ENCODE measurements at regions not wholly inside any gene's neighbourhood (a gene's known extent, or its start where the extent isn't known, plus 50 kb on each side); places are given as distances from the start of the nearest gene placed in this dataset.

DNA sequence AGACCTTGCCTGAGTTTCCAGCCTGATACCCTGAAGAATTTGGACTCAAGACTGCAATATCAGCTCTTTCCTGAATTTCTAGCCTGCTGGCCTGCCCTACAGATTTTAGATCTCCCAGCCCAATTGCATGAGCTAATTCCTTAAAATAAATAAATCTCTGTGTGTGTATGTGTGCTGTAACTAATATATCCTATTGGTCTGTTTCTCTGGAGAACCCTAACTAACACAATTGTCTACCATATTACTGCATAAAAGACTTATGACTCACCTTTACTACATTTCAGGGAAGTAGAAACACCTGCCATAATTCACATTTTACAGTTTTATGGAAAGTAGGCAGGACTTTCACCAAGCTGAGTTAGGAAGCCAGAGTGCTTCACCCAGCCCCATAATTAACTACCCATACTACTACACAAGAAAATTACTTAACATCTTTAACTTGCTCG, 90.7 kb upstream of the BEND6 start:
- Histone ChIP-seq H3K4me3 (ENCODE audit: low read length) (no peak overlapping the region), H3K4me1 (ENCODE audit: control insufficient read depth, low read depth, low read length) (no peaks in the 10 kb centered on the region), H3K4me2 (ENCODE audit: low read length) (no peak overlapping the region), H2BK120ac (ENCODE audit: low read depth, low read length) (no peak overlapping the region), H2AK5ac (ENCODE audit: low read length) (no peak overlapping the region), H4K5ac (ENCODE audit: low read length) (no peak overlapping the region), H3K4ac (ENCODE audit: low read depth, low read length) (no peak overlapping the region), H3K27ac (ENCODE audit: low read depth, low read length) (no peak overlapping the region), H4K8ac (ENCODE audit: low read depth, low read length) (no peak overlapping the region), H3K36me3 (ENCODE audit: control insufficient read depth, insufficient read depth, low read length) (no peaks in the 10 kb centered on the region), H3K18ac (ENCODE audit: low read length) (no peak overlapping the region), H3K79me2 (ENCODE audit: control insufficient read depth, insufficient read depth, low read length) (no peaks in the 10 kb centered on the region), H2BK15ac (replicated peaks; ENCODE audit: low read depth) (no peak overlapping the region), H3K79me1 (ENCODE audit: low read length) (no peaks in the 10 kb centered on the region), H3K56ac (ENCODE audit: low read length) (no peak overlapping the region), H2BK5ac (ENCODE audit: low read length) (no peak overlapping the region), H3K23ac (ENCODE audit: low read length) (no peak overlapping the region), H3K27me3 (ENCODE audit: insufficient read depth, low read length, poor library complexity) (no peaks in the 10 kb centered on the region), H3K9ac (ENCODE audit: low read length) (no peak overlapping the region)
- 100% methylated on average over 1 of the region's 1 CpG for WGBS (ENCODE audit: extremely low coverage, insufficient coverage, low lambda C conversion rate)
- DNase-seq: no peak

DNA sequence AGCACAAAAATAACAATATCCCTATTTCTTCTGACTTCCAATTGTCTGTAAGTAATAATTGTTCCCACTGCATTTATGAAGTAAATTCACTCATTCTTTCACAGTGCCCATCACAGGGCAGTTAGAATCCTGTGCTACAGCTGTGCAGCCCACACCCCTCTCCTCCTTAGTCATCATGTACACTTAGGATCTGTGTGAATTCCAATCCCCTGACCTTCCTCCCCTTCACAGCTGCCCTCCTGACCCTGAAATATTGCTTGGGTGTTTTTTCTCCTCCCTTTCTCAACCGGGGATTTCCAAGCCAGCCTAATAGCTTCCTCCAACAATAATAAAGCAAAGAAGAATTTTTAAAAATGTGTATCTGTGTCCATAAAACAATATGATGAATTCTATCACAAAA, 91.5 kb upstream of the BEND6 start:
- H4K5ac ChIP-seq (ENCODE audit: low read length): no peak overlapping the region
- no peak for DNase-seq
- no peaks in the 10 kb centered on the region for H3K4me1 ChIP-seq (ENCODE audit: control insufficient read depth, low read depth, low read length)
- H2BK5ac ChIP-seq (ENCODE audit: low read length): no peak overlapping the region
- H3K27me3 ChIP-seq (ENCODE audit: insufficient read depth, low read length, poor library complexity): no peaks in the 10 kb centered on the region
- H3K4me2 ChIP-seq (ENCODE audit: low read length): no peak overlapping the region
- no peak overlapping the region for H3K56ac ChIP-seq (ENCODE audit: low read length)
- no peak overlapping the region for H3K9ac ChIP-seq (ENCODE audit: low read length)
- H3K4me3 ChIP-seq (ENCODE audit: low read length): no peak overlapping the region
- H2AK5ac ChIP-seq (ENCODE audit: low read length): no peak overlapping the region
- H3K23ac ChIP-seq (ENCODE audit: low read length): no peak overlapping the region
- no peaks in the 10 kb centered on the region for H3K79me2 ChIP-seq (ENCODE audit: control insufficient read depth, insufficient read depth, low read length)
- no peaks in the 10 kb centered on the region for H3K36me3 ChIP-seq (ENCODE audit: control insufficient read depth, insufficient read depth, low read length)
- no peak overlapping the region for H2BK15ac ChIP-seq (replicated peaks; ENCODE audit: low read depth)
- H3K27ac ChIP-seq (ENCODE audit: low read depth, low read length): no peak overlapping the region
- no peak overlapping the region for H3K4ac ChIP-seq (ENCODE audit: low read depth, low read length)
- no peak overlapping the region for H2BK120ac ChIP-seq (ENCODE audit: low read depth, low read length)
- WGBS (ENCODE audit: extremely low coverage, insufficient coverage, low lambda C conversion rate): no CpG with 5 or more reads among the region's 1 CpG
- no peaks in the 10 kb centered on the region for H3K79me1 ChIP-seq (ENCODE audit: low read length)
- H4K8ac ChIP-seq (ENCODE audit: low read depth, low read length): no peak overlapping the region
- no peak overlapping the region for H3K18ac ChIP-seq (ENCODE audit: low read length)

DNA sequence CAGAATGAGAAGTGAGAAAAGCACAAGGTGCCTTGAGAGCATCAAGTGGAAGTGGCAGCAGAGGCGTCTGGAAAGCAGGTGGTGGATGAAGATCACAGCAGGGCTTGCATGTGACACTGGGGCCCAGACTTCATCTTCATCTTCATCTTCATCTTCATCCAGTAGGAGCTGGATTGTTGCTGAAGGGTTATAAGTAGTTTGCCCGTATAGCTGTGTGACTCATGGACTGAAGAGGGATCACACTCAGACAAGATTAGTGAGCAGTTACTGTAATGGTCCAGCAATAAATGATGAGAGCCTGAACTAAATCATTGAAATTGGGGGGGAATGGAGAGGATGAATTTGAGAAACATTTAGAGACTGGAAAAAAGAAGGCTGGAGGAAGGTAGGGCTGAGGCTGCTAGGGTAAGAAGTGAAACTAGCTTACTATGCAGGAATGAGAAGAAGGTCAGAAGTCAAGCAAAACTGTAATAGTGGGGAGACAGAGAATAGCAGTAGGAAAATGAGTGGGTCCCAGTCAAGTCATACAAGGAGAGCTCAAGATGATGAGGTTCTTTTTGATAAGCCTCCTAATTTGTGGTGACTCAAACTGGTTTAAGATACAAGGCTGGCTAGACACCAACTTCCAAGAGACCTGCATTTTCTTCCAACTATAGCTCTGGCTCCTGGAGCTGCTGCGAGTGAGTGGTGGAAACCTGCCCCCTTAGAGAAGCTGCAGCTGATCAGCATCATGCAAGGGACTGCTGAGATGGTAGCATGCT, 92.3 kb upstream of the BEND6 start:
- Histone ChIP-seq H3K4me2 (ENCODE audit: low read length) (no peak overlapping the region), H3K56ac (ENCODE audit: low read length) (no peak overlapping the region), H3K9ac (ENCODE audit: low read length) (no peak overlapping the region), H4K8ac (ENCODE audit: low read depth, low read length) (no peak overlapping the region), H3K18ac (ENCODE audit: low read length) (no peak overlapping the region), H3K4ac (ENCODE audit: low read depth, low read length) (no peak overlapping the region), H3K4me3 (ENCODE audit: low read length) (no peak overlapping the region), H3K4me1 (ENCODE audit: control insufficient read depth, low read depth, low read length) (no peaks in the 10 kb centered on the region), H4K5ac (ENCODE audit: low read length) (no peak overlapping the region), H3K79me1 (ENCODE audit: low read length) (no peaks in the 10 kb centered on the region), H2AK5ac (ENCODE audit: low read length) (no peak overlapping the region), H3K27me3 (ENCODE audit: insufficient read depth, low read length, poor library complexity) (no peaks in the 10 kb centered on the region), H2BK5ac (ENCODE audit: low read length) (no peak overlapping the region), H3K79me2 (ENCODE audit: control insufficient read depth, insufficient read depth, low read length) (no peaks in the 10 kb centered on the region), H3K23ac (ENCODE audit: low read length) (no peak overlapping the region), H3K36me3 (ENCODE audit: control insufficient read depth, insufficient read depth, low read length) (no peaks in the 10 kb centered on the region), H2BK120ac (ENCODE audit: low read depth, low read length) (no peak overlapping the region), H2BK15ac (replicated peaks; ENCODE audit: low read depth) (no peak overlapping the region), H3K27ac (ENCODE audit: low read depth, low read length) (no peak overlapping the region)
- WGBS (ENCODE audit: extremely low coverage, insufficient coverage, low lambda C conversion rate): no CpG with 5 or more reads among the region's 3 CpGs
- DNase-seq: no peak

DNA sequence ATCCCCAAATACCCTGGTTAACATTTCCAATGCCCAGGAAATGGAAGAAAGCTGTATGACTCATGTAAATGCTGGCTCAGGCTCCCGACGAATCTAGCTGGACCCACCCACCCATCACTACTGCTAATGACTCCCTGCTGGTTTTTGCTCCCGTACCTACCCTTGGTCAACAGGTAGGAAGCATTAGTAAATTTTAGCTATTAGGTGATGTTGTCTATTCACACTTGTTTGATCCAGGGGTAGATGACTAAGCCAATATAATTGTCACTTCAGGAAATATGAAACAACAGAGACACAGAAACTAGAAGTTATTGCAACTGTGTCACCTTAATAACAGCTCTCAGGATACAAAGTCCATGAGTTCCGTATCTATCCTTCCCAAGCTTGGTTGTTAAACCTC, 94.4 kb upstream of the BEND6 start:
- peak; percentile 56 for DNase-seq
- Histone ChIP-seq H3K23ac (ENCODE audit: low read length) (no peak overlapping the region), H3K4me1 (ENCODE audit: control insufficient read depth, low read depth, low read length) (no peaks in the 10 kb centered on the region), H3K36me3 (ENCODE audit: control insufficient read depth, insufficient read depth, low read length) (no peaks in the 10 kb centered on the region), H3K79me2 (ENCODE audit: control insufficient read depth, insufficient read depth, low read length) (no peaks in the 10 kb centered on the region), H4K5ac (ENCODE audit: low read length) (no peak overlapping the region), H3K9ac (ENCODE audit: low read length) (no peak overlapping the region), H2AK5ac (ENCODE audit: low read length) (no peak overlapping the region), H2BK15ac (replicated peaks; ENCODE audit: low read depth) (no peak overlapping the region), H3K18ac (ENCODE audit: low read length) (no peak overlapping the region), H3K4me2 (ENCODE audit: low read length) (no peak overlapping the region), H3K4me3 (ENCODE audit: low read length) (no peak overlapping the region), H2BK120ac (ENCODE audit: low read depth, low read length) (no peak overlapping the region), H3K27ac (ENCODE audit: low read depth, low read length) (no peak overlapping the region), H3K27me3 (ENCODE audit: insufficient read depth, low read length, poor library complexity) (no peaks in the 10 kb centered on the region), H3K79me1 (ENCODE audit: low read length) (no peaks in the 10 kb centered on the region), H2BK5ac (ENCODE audit: low read length) (no peak overlapping the region), H4K8ac (ENCODE audit: low read depth, low read length) (no peak overlapping the region), H3K4ac (ENCODE audit: low read depth, low read length) (no peak overlapping the region), H3K56ac (ENCODE audit: low read length) (no peak overlapping the region)
- no CpG with 5 or more reads among the region's 4 CpGs for WGBS (ENCODE audit: extremely low coverage, insufficient coverage, low lambda C conversion rate)

DNA sequence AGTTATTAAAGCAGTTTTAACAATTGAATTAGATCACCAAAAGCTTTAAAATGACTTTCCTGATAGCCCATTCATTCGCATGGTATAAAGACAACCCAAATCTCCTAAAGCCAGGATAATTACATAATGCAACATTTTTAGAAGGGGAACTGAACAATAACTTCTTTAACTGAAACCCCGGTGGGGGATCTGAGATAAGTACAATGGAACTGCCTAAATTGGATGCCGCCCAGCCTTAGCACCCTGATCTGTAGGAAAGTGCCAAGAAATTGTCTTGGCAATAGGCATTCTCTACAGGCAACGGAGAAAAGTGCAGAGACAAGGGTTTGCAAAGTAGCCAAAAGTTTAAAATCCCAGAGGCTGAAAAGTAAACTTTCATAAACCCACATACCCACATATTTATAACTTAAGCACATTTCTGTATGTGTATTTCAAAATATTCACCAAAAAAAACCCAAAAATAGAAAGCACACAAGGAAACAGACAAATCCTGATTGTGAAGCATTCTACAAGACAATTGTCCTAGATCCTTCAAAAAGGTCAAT, 98.8 kb upstream of the BEND6 start:
- no peak overlapping the region for H2BK5ac ChIP-seq (ENCODE audit: low read length)
- no CpG with 5 or more reads among the region's 4 CpGs for WGBS (ENCODE audit: extremely low coverage, insufficient coverage, low lambda C conversion rate)

DNA sequence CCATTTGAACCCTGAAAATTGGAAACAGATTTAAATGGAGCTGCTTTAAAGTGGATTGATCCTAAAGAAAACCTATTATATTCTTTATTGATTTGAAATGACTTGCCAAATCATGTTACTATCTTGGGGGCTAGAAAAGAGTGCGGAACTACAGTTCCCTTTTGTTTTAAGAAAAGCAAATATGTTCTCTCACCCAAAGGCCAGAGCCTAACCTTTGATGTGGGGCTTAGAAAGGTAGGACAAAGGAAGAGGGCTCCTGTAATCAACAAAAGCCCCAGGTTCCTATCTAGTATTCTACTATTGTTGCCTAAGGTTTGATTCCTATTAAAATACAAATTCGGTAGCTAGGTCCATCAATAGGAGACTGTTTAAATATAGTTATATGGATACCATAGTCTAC, 100.8 kb upstream of the BEND6 start:
- Histone ChIP-seq H4K5ac (ENCODE audit: low read length) (no peak overlapping the region), H3K4me3 (ENCODE audit: low read length) (no peak overlapping the region), H3K4ac (ENCODE audit: low read depth, low read length) (no peak overlapping the region), H3K4me1 (ENCODE audit: control insufficient read depth, low read depth, low read length) (peaks cover 13% of the 10 kb centered on the region), H3K9ac (ENCODE audit: low read length) (no peak overlapping the region), H2BK120ac (ENCODE audit: low read depth, low read length) (no peak overlapping the region), H3K23ac (ENCODE audit: low read length) (no peak overlapping the region), H3K18ac (ENCODE audit: low read length) (no peak overlapping the region), H3K36me3 (ENCODE audit: control insufficient read depth, insufficient read depth, low read length) (no peaks in the 10 kb centered on the region), H3K56ac (ENCODE audit: low read length) (no peak overlapping the region), H3K79me1 (ENCODE audit: low read length) (no peaks in the 10 kb centered on the region), H3K4me2 (ENCODE audit: low read length) (no peak overlapping the region), H3K27ac (ENCODE audit: low read depth, low read length) (no peak overlapping the region), H2AK5ac (ENCODE audit: low read length) (no peak overlapping the region), H2BK5ac (ENCODE audit: low read length) (no peak overlapping the region), H3K79me2 (ENCODE audit: control insufficient read depth, insufficient read depth, low read length) (peaks cover 4% of the 10 kb centered on the region), H4K8ac (ENCODE audit: low read depth, low read length) (no peak overlapping the region), H2BK15ac (replicated peaks; ENCODE audit: low read depth) (no peak overlapping the region), H3K27me3 (ENCODE audit: insufficient read depth, low read length, poor library complexity) (no peaks in the 10 kb centered on the region)
- peak; percentile 30 for DNase-seq
- whole genome bisulfite sequencing (ENCODE audit: extremely low coverage, insufficient coverage, low lambda C conversion rate): no CpG with 5 or more reads among the region's 2 CpGs

More for the DNA sequence above, 98.8 kb upstream of the BEND6 start:
- H2AK5ac ChIP-seq (ENCODE audit: low read length): no peak overlapping the region
- no peak overlapping the region for H3K9ac ChIP-seq (ENCODE audit: low read length)
- no peak overlapping the region for H3K4me2 ChIP-seq (ENCODE audit: low read length)
- H2BK15ac ChIP-seq (replicated peaks; ENCODE audit: low read depth): no peak overlapping the region
- no peaks in the 10 kb centered on the region for H3K79me2 ChIP-seq (ENCODE audit: control insufficient read depth, insufficient read depth, low read length)
- no peak overlapping the region for H4K5ac ChIP-seq (ENCODE audit: low read length)
- H3K56ac ChIP-seq (ENCODE audit: low read length): no peak overlapping the region
- no peaks in the 10 kb centered on the region for H3K79me1 ChIP-seq (ENCODE audit: low read length)
- H3K4me3 ChIP-seq (ENCODE audit: low read length): no peak overlapping the region
- no peak overlapping the region for H3K4ac ChIP-seq (ENCODE audit: low read depth, low read length)
- peaks cover 6% of the 10 kb centered on the region for H3K4me1 ChIP-seq (ENCODE audit: control insufficient read depth, low read depth, low read length)
- no peak overlapping the region for H3K27ac ChIP-seq (ENCODE audit: low read depth, low read length)
- H3K27me3 ChIP-seq (ENCODE audit: insufficient read depth, low read length, poor library complexity): no peaks in the 10 kb centered on the region
- no peak overlapping the region for H3K18ac ChIP-seq (ENCODE audit: low read length)
- DNase-seq: no peak
- no peak overlapping the region for H2BK120ac ChIP-seq (ENCODE audit: low read depth, low read length)
- H3K23ac ChIP-seq (ENCODE audit: low read length): no peak overlapping the region
- H3K36me3 ChIP-seq (ENCODE audit: control insufficient read depth, insufficient read depth, low read length): no peaks in the 10 kb centered on the region
- no peak overlapping the region for H4K8ac ChIP-seq (ENCODE audit: low read depth, low read length)

Measured in mesendoderm (in vitro differentiated cells).